Adrenal gland (tissue), 5 donors: ENCODE measurements at regions not wholly inside any gene's neighbourhood (a gene's known extent, or its start where the extent isn't known, plus 50 kb on each side); places are given as distances from the start of the nearest gene placed in this dataset.

Experiments used
- CTCF ChIP-seq, 6 experiments: fragments of 450-650 bp in 4 of 6; fragments of 200-600 bp in 2 of 6; sonication (generic) in 1 of 6; IDR thresholded peaks; 1 replicate in 5 of 6; 2 replicates in 1 of 6; pipeline versions ENCODE4 v1.5.1 to v1.8.0; 2016 to 2021; ENCODE audit warnings: antibody characterized with exemption in 6 of 6, mild to moderate bottlenecking in 2 of 6, moderate library complexity in 1 of 6
- POLR2A ChIP-seq, 2 donors: fragments of 450-650 bp; IDR thresholded peaks; one replicate each; pipeline ENCODE4 v1.6.1; 2017; ENCODE audit warnings: antibody characterized with exemption in 2 of 2, mild to moderate bottlenecking in 2 of 2, moderate library complexity in 1 of 2
- donor health status: DM: no; HTN: no; CAD: no.

GRCh38 chr6:163974322-163974721 lies 559.8 kb downstream of the QKI start:
- TF ChIP-seq CTCF (IDR thresholded peaks at IDR 0.05) (no peak), POLR2A (IDR thresholded peaks at IDR 0.05) (no peak)
